ENCODE measurements at regions not wholly inside any gene's neighbourhood (a gene's known extent, or its start where the extent isn't known, plus 50 kb on each side); places are given as distances from the start of the nearest gene placed in this dataset.

DNA sequence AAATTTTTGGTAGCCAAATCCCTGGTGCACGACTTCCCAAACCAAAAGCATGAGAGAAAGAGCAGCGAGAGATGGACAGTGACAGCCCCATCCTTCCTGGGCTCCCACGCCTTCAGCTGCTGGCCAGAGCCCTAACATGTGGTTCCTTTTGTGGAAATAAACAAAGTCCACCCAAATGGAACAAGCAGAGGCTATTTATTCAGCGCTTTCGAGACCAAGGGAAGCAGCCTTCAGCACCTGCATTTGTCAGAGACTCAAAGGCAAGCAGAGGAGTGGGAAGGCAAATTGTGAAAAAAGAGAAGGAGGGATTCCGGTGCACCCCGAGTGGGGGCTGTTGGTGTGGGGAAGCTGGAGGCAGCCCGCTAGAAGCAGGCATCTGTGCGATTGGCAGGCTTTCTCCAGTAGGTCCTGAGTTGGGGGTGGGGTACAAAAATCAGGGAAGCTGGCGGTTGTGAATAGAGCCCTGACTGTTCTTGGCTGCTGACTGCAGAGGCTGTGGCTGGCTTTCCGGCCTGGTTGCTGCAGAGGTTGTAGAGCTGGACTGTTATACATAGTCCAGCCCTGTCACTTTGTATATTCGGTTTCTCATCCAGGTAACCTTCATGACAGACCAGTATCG lies 427.2 kb downstream of the OCA2 start:
- no peak for DNase-seq (ENCODE audit: low spot score)

DNA sequence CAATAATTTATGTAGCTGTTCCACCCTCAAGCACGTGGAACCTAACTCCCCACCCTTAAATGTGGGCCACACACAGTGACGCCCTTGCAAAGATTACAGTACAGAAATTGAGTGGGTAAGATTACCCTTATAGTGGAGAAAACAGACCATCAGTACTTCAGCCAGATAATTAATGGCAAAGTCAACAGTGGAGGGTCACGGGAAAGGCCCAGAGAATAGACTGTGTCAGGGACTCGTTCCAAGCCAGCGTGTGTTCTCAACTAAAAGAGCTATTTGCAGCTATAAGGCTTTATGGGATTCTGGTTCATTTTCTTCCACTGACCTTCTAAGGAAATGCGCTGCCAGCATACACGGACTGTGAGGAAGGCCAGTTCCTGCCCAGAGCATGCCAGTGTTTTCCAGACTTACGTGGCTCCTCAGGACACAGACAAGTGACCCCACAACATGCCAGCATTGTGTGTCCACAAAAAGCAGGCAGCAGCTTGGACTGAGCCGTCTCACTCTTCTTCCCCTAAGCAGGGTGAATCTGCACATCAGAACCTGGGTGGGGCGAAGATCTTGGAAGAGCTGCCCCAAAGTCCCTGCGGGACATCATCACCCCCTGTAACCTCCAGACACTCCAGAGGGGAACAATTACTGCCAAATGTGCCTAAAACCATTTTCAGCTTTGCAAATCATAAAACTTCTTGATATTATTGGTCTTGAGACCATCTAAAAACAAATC lies 428.5 kb downstream of the OCA2 start:
- DNase-seq (ENCODE audit: low spot score), result no peak

DNA sequence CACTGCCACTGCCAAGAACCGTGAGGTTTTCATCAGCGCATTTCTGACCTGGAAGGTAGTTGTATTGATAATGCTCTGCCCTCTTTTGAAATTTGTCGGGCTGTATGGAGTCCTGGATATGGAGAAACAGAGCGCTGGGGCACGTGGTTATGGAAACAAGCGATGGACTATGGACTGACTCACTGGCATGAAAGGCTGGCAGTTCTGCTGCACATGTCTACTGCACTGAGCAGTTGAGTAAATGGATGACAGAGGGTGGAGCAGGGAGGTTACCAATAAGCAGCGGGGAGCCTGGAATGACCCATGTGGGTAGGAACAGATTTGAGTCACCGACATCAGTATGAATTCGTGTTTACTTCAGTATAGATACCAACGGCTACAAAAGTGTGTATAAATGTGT lies 429.5 kb downstream of the OCA2 start:
- no peak for DNase-seq (ENCODE audit: low spot score)

DNA sequence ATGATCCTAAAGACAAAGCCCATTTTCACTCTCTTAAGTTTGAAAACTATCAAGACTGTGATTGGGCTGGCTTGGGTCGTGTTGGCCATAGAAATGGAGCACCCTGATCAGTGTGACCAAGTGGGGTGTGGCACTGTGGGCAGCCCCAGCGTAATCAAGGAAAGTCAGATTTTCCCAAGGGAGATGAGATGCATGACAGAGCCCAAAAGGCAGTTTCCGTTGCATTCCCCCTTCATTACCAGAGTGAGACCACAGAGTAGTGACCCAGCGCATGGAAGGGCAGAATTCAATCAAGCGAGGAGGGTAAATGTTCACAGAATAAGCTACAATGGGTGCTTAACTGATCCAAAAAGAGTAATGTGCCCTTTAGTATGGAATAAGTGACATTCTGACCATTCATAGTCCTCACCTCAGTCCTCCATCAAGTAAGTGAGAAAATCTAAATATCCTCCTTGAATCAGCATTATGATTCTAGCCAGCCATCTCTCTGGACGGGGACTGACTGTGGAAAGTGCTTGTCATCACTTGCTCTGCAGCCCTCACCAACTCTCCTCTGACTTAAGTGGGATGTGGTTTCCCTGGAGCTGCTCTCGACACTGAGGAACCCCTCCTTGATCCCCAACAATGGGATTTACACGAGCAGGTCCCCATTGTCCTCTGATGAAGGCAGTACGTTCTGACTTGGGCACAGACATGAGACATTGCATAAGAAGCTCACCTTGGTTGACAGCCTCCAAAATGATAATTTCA lies 430.5 kb downstream of the OCA2 start:
- DNase-seq (ENCODE audit: low spot score), result no peak

DNA sequence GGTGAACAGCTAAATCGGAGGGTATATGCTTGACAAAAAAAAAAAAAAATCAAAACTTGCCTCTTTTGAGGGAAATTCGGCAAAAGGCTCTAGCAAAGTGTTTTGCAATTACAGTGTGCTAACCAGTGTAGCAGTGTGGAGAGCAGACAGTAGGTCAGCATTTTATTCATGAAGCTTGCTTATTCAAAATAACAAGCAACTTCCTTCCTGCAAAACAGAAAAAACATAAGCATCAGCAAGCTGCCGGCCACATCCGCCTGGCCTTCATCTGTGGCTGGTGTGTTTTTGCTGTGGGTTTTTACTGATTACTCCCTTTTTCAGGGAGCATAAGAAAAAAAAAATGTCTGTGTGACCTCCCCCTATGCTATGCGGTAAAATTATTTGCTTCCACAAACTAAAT lies 434.1 kb downstream of the OCA2 start:
- DNase-seq (ENCODE audit: low spot score), result no peak

DNA sequence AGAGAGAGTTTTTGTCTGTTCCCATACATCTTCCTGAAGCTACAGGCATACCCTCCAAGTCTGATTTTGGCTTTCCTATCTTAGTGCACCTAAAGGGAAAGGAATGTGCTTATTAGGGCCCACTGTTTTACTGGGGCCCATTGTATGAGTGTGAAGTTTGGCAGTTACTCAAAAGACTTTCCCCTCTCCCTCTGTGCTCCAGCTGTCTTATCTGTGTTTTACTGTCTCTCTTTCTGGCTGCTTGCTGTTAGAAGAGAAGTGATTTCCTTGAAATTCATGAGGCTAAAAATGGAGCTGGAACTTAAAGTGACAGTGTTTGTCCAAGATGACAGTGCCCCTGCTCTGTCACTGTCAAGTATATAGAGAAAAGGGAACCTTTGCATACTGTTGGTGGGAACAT lies 436.2 kb downstream of the OCA2 start:
- DNase-seq (ENCODE audit: low spot score), result no peak

DNA sequence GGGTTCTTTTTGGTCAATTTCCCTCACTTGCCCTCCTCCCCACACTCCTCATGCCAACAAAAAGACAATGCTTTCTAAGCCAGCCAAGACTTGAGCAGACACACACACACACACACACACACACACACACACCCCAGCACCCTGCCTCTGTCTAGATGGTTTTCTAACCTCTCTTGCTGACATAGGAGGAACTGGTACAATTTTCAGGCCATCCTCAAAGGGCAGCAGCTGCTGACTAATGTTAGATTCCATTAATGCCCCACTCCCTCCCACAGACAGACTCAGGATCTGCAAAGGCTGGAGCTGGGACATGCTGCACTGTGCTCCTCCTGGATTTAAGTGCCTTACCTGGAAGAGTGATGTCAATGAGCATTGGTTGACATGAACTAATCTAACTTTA lies 438.4 kb downstream of the OCA2 start:
- DNase-seq (ENCODE audit: low spot score), result no peak

DNA sequence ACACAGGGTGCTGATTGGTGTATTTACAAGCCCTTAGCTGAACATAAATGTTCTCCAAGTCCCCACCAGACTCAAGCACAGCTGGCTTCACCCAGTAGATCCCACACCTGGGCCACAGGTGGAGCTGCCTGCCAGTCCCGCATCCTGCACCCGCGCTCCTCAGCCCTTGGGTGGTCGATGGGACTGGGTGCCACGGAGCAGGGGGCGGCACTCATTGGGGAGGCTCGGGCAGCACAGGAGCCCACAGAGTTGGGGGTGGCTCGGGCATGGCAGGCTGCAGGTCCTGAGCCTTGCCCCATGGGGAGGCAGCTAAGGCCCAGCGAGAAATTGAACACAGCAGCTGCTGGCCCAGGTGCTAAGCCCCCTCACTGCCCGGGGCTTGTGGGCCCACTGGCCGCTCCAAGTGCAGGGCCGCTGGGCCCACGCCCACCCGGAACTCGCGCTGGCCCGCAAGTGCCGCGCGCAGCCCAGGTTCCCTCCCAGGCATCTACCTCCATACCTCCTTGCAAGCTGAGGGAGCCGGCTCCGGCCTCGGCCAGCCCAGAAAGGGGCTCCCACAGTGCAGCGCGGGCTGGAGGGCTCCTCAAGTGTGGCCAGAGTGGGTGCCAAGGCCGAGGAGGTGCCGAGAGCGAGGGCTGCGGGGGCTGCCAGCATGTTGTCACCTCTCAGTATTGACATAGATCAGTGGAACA lies 442.7 kb downstream of the OCA2 start:
- DNase-seq (ENCODE audit: low spot score), result no peak

DNA sequence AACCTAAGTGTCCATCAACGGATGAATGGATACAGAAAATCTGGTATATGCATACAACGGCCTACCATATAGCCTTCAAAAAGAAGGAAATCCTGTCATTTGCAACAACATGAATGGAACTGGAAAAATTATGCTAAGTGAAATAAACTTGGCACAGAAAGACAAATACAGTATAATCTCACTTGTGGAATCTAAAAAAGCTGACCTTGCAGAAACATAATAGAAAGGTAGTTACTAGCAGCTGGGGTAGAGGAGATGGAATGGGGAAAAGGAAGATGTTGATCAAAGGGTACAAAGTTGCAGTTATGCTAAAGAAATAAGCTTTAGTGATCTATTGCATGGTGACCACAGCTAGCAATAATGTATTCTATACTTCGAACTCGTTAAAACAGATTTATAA lies 444.1 kb downstream of the OCA2 start:
- no peak for DNase-seq (ENCODE audit: low spot score)

DNA sequence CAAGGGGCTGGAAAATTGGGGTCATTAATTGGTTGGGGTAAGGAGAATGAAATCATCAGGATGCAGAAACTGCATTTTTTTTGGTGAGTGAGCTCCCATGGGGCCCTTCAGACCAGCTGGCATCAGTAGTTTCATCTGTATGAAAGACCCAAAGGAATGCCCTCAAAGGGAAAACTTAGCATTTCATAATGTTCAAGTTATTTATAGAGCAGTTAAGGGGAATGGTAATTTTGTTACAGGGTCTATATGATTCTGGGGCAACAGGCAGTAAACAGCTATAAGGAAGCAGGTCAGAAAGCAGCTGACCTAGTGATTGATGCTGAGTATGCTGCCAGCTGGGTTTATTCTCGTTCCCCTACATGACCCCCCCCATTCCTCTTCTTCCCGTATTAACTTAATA lies 448.9 kb downstream of the OCA2 start:
- no peak for DNase-seq (ENCODE audit: low spot score)

DNA sequence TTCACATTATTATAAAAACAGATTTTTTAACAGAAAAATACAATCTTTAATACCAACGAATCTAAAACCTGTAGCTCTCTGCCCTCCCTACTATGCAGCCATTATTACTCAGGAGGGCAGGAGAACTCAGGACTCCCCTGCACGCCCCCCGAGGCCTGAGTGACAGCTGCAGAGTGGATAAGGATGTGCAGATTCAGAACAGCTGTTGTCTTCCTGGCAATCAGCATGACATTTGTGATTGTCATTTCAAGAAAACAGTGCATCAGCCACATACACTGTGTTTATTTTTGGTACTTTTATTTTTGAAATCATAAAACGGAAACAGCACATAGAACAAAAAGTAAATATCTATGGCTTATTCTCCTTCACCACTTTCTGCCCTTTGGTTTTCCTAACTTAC lies 450.8 kb downstream of the OCA2 start:
- DNase-seq (ENCODE audit: low spot score), result no peak

DNA sequence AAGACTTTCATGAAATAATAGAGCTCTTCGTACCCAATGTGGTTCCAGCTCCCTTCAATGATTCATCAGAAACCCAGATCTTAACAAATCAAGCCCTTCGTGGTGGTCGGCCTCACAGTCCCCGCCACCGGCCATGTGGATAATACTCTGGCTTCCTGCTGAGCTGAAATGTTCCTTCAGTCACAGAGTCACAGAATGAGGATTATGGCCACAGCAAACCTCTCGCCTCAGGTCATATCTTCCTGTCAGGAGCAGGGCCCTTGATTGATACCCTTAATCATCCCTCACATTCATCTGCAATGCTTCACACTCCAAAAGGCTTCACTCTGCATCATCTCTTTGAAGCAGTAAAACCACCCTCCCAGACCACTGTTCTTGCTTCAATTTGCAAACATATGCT lies 452.6 kb downstream of the OCA2 start:
- no peak for DNase-seq (ENCODE audit: low spot score)

DNA sequence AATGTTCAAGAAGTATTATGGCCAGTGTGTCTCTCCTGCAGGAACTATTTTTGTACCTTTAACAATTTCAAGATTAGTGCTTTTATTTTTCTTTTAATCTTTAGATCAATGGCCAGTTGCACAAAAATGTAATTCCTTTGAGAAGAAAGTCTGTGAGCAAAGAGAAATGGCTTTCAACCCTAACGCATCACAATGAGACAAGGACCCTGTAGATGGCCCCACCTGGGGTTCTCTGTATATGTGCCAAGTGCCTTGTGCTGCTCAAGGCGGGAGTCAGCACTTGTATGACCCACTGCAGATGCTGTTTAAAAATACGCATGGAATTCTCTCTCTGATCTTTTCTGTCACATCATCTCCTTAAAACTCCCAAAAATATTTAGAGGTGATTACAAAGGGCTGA lies 453.4 kb downstream of the OCA2 start:
- no peak for DNase-seq (ENCODE audit: low spot score)

DNA sequence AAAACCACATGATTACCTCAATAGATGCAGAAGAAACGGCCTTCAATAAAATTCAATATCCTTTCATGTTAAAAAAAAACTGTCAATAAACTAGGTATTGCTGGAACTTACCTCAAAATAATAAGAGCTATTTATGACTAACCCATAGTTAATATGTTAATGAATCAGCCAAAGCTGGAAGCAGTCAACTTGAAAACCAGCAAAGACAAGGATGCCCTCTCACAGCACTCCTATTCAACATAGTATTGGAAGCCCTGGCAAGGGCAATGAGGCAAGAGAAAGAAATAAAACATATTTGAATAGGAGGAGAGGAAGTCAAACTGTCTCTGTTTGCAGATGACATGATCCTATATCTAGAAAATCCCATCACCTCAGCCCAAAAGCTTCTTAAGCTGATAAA lies 456.1 kb downstream of the OCA2 start:
- DNase-seq (ENCODE audit: low spot score), result no peak

DNA sequence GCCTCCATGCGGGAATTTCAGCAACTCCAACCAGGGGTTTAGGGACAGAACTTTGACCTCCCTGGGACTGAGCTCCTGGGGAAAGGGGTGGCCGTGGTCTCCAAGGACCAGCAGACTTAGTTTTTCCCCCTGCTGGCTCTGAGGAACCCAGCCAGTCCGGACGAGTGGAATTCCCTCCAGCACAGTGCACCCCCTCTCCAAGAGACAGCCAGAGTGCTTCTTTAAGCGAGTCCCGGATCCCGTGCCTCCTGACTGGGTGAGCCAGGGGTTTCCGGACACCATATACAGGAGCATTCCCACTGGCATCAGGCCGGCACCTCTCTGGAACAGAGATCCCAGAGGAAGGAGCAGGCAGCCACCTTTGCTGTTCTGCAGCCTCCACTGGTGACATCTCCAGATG lies 459.5 kb downstream of the OCA2 start:
- no peak for DNase-seq (ENCODE audit: low spot score)

DNA sequence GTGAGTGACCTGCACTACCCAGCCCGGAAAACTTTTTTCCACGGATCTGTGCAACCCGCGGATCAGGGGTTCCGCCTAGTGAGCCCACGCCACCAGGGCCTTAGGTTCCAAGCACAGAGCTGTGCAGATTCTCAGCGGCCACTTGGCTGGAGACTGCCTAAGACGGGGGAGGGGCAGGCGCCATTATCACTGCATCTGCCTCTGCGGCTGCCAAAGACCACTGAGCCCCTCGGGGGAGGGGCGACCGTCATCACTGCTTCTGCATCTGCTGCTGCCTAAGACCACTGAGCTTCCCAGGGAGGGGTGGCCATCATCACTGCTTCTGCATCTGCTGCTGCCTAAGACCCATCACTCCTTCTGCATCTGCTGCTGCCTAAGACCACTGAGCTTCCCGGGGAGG lies 460.2 kb downstream of the OCA2 start:
- DNase-seq (ENCODE audit: low spot score), result no peak

DNA sequence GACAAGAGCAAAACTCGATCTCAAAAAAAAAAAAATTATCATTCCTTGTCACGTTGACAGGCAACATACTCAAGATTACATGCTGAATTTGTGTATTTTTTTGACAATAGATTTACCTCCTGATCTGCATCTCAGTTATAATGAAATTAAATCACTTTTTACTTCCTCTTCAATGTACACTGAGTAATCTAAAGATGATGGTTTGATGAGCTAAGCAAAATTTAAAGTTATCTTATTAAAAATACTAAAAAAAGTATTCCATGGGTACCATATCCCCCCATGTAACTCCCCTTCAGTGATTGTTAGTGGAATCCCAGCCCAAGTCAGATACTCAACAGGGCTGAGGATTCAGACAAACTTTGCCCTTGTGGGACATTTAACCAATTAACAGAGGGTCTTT lies 463.2 kb downstream of the OCA2 start:
- no peak for DNase-seq (ENCODE audit: low spot score)

DNA sequence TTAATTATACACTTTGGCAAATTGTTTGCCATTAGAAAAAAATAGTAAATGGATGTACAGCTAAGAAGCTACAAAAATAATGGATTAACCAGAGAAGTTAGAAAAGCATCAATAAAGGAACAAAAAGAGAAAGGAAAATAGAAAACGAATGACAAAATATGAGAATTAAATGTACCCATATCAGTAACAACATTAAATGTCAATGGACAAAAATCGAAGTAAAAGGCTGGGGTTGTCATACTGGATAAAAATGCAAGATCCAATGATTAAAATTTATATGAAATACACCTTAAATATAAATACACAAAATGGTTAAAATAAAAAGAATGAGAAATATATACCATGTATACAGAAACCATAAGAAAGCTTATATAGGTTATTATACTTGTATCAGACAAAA lies 470.6 kb downstream of the OCA2 start:
- no peak for DNase-seq (ENCODE audit: low spot score)

DNA sequence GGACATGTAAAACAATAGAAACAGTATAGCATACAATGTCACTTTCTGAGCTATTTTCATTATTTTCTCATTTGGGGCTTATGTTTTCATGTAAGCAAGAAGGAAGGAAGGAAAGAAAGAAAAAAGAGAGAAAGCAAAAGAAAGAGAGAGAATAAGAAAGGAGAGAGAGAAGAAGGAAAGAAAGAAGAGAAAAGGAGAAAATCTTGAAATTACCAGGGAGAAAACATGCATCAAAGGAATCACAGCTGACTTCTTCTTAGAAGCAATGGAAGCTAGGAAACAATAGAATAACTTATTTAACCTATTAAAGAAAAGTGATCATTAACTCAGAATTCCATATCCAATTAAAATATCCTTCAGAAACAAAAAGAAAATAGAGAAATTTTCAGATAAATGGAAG lies 471.5 kb downstream of the OCA2 start:
- DNase-seq (ENCODE audit: low spot score), result no peak

DNA sequence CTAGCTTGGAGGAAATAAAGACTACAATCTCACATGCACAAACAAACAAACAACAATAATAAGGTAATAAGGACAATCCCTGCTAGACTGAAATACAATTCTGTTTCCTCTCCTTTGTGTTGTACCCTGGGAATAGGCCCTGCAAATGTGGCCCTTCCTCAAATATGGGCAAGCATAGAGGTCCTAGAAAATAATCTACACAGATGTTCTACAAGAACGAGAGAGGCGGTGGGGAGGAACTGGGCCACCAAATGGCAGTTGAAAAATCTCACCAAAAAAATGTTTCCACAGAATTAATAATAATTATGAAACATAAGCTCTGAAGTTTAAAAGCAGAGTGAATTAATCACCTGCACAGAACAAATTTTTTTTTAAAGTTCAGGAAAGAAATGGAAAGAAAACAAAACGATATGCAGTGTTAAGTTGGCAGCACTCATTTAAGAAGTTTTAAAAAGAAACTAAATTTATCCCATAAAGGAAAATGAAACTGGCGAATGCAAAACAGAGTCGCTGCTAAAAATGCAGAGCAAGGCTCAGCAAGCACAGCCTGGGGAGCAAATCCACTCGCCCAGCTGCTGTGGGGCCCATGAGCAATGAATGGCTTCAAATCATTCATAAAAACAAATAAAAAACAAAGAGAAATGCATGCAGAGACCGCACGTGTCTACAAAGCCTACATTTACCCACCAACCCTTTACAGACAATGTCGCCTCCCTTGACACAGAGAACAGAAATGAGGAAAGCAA lies 475.4 kb downstream of the OCA2 start:
- DNase-seq (ENCODE audit: low spot score), result no peak

DNA sequence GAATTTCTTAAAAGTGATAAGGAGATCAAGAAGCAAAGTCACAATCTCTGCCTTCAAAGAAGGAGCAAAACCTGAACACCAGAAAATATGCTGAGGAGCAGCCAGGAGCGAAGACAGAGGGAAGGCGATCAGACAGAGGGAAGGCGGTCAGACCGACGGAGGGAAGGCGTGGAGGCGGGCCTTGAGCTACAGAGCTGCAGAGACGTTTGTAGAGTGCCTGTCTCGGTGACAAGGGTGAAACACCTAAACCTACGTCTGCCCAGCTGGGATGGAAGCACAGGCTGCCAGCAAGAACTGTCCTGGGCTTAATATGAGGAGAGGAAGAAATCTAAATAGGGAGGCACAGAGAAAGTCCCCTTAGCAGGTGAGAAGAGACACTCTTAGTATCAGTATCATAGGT lies 476.0 kb downstream of the OCA2 start:
- DNase-seq (ENCODE audit: low spot score), result no peak

DNA sequence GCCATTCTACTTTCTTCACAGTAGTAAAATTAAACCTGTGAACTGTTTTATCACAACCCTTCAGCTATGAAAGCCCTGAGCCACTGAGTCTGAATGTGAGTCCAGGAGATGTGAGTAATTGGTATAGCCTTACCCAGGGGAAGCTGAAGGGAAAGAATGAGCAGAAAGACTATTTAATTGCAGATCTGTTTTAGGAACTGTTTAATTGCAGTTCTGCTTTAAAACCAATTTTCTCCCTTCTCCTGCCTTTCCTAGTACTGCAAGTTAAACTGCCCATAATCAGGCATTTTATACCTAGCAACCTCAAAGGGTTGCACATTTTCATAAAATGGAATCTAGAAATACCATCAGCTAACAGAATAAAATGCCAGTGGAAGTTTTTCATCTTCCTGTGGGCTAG lies 476.7 kb downstream of the OCA2 start:
- no peak for DNase-seq (ENCODE audit: low spot score)

Measured in kidney capillary endothelial cell (primary cell).